ENCODE measurements at regions not wholly inside any gene's neighbourhood (a gene's known extent, or its start where the extent isn't known, plus 50 kb on each side); places are given as distances from the start of the nearest gene placed in this dataset.

DNA sequence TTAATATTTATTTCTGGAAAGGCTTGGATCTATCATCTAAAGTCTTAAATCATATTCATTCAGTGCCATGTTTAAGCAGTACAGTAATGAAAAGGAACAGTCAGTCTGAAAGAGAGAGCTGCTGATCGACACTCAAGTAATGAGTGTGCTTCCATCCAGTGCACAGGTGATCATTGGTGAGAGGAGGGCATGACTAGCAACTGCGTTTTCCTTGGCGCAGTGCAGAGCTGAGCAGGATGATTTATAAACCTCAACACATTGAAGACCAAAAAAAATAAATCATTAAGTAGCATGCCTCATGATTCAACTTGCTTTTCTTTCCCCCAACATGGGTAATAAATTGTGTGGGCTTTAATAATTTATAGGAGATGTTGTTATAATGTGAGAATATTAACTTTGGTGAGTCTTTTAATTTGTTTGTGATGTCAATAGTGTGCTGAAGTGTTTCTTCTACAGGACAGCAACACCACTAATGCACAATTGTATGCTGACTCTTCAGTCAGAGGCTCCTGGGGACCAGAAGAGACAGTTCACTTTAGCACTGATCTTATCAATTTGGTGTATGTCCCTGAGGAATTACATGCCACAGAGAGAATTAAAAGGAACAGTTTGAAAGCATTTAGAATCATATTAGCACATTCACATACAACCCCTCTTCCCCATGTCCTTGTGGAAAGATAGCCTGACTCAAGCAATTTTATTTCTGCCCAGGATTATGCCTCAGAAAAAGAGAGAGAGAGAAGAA is 199.7 kb upstream of the ADGRL2 start (continued):
- TF ChIP-seq, protein P1, sequence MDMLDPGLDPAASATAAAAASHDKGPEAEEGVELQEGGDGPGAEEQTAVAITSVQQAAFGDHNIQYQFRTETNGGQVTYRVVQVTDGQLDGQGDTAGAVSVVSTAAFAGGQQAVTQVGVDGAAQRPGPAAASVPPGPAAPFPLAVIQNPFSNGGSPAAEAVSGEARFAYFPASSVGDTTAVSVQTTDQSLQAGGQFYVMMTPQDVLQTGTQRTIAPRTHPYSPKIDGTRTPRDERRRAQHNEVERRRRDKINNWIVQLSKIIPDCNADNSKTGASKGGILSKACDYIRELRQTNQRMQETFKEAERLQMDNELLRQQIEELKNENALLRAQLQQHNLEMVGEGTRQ (IDR thresholded peaks at IDR 0.05; ENCODE audit: low read length) = no peak
- TF ChIP-seq SRF (IDR thresholded peaks at IDR 0.05; ENCODE audit: low read depth, low read length) = no peak
- TF ChIP-seq CTBP2 (IDR thresholded peaks at IDR 0.05; ENCODE audit: borderline replicate concordance, insufficient read depth, insufficient read length, low read length) = no peak

Data from H1 (cell line).